ENCODE measurements at regions not wholly inside any gene's neighbourhood (a gene's known extent, or its start where the extent isn't known, plus 50 kb on each side); places are given as distances from the start of the nearest gene placed in this dataset.

DNA sequence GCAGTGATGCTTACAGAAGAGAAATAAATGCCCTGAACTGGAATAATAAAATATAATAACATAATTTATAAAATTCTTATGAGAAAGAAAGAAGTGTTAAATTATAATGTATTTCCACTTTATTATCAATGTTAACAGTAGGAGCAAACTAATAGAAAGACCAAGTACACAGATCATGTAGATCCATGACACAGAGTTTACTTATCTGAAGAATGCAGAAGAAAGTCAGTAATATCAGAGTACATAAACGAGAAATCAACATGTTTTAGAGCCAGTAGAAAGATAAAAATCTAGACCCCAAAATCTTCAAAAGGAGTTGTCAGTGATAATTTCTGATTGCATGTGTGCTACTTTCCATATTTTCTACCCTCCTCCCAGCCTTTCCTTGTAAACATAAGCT, 334.8 kb upstream of the MANEA start:
- TF ChIP-seq, protein P1, sequence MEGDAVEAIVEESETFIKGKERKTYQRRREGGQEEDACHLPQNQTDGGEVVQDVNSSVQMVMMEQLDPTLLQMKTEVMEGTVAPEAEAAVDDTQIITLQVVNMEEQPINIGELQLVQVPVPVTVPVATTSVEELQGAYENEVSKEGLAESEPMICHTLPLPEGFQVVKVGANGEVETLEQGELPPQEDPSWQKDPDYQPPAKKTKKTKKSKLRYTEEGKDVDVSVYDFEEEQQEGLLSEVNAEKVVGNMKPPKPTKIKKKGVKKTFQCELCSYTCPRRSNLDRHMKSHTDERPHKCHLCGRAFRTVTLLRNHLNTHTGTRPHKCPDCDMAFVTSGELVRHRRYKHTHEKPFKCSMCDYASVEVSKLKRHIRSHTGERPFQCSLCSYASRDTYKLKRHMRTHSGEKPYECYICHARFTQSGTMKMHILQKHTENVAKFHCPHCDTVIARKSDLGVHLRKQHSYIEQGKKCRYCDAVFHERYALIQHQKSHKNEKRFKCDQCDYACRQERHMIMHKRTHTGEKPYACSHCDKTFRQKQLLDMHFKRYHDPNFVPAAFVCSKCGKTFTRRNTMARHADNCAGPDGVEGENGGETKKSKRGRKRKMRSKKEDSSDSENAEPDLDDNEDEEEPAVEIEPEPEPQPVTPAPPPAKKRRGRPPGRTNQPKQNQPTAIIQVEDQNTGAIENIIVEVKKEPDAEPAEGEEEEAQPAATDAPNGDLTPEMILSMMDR (conservative IDR thresholded peaks at IDR 0.05; ENCODE audit: low read length): no peak
- TF ChIP-seq EZH2phosphoT487 (IDR thresholded peaks at IDR 0.05; ENCODE audit: borderline replicate concordance, low read depth, low read length): no peak

Measured in OCI-LY7 (cell line).